ENCODE measurements at regions not wholly inside any gene's neighbourhood (a gene's known extent, or its start where the extent isn't known, plus 50 kb on each side); places are given as distances from the start of the nearest gene placed in this dataset.

GRCh38 chr9:74122661-74123060 lies 374.5 kb upstream of the RORB start:
- no peak for DNase-seq (ENCODE audit: extremely low spot score)
- TF ChIP-seq CTCF (IDR thresholded peaks at IDR 0.05; ENCODE audit: control extremely low read depth, extremely low read depth, low read depth, missing control alignments), result no peak
- ChIA-PET CTCF (interaction anchor here (1.2 kb wide), 1 partner anchor 10 kb away, joined by 3 read pairs; no protein-coding TSS in a partner anchor), POLR2A (no interaction called here)

DNA sequence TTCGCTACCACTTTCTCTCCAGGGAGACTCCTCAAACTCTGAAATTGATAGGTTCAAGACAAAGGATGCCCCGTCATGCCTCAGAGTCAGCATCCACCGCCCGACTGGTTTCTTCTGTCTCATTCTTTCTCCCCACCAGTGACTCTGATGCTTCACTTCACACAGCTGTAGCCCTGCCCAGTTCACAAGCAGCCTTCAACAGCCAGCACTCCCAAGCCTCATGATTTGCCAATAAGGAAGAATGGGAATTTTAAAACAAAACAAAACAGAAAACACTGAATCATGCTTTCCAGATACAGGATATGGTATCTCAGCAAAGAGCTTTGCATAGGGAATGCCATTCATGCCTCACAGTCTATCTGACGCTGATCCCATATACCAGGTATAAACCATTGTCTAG lies 371.2 kb upstream of the RORB start:
- no peak for TF ChIP-seq CTCF (IDR thresholded peaks at IDR 0.05; ENCODE audit: control extremely low read depth, extremely low read depth, low read depth, missing control alignments)
- no peak for DNase-seq (ENCODE audit: extremely low spot score)
- ChIA-PET CTCF (interaction anchor here (1.4 kb wide), 1 partner anchor 190 kb away, joined by 3 read pairs; no protein-coding TSS in a partner anchor), POLR2A (no interaction called here)

DNA sequence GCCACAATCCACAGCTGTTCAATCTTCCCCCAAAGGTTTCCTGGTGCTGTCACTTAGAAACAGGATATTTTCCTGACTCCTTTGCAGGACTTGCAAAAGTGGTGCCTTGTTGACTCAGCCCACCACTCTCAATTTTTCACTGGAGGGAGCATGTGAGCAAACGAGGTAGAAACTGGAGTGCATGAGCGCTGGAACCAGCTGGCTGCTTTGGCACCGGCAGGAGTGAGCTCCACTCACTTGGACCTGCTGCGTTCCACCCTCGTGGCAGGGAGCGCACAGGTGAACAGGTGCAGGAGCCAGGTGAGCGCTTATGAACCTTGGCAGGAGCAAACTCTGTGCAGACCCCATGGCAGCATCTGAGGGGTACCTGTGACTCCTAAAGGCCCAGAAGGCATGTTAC lies 364.1 kb upstream of the RORB start:
- DNase-seq (ENCODE audit: extremely low spot score), result no peak
- ChIA-PET CTCF (interaction anchor here (1.2 kb wide), 1 partner anchor 10 kb away, joined by 3 read pairs; no protein-coding TSS in a partner anchor), POLR2A (no interaction called here)
- no peak for TF ChIP-seq CTCF (IDR thresholded peaks at IDR 0.05; ENCODE audit: control extremely low read depth, extremely low read depth, low read depth, missing control alignments)

- no peak for DNase-seq (ENCODE audit: extremely low spot score)
- no peak for TF ChIP-seq CTCF (IDR thresholded peaks at IDR 0.05; ENCODE audit: control extremely low read depth, extremely low read depth, low read depth, missing control alignments)
- CTCF ChIA-PET, result no interaction called here
- POLR2A ChIA-PET, result no interaction called here
These were observed 363.2 kb upstream of the RORB start for GRCh38 chr9:74133921-74134320.

- DNase-seq (ENCODE audit: extremely low spot score), result no peak
- no peak for TF ChIP-seq CTCF (IDR thresholded peaks at IDR 0.05; ENCODE audit: control extremely low read depth, extremely low read depth, low read depth, missing control alignments)
- ChIA-PET POLR2A (no interaction called here), CTCF (no interaction called here)
These were observed 359.0 kb upstream of the RORB start for GRCh38 chr9:74138182-74138581.

- ChIA-PET POLR2A (no interaction called here), CTCF (interaction anchor here (1.1 kb wide), 1 partner anchor 19 kb away, joined by 3 read pairs; no protein-coding TSS in a partner anchor)
- TF ChIP-seq CTCF (IDR thresholded peaks at IDR 0.05; ENCODE audit: control extremely low read depth, extremely low read depth, low read depth, missing control alignments), result no peak
- DNase-seq (ENCODE audit: extremely low spot score), result no peak
These were observed 357.0 kb upstream of the RORB start for GRCh38 chr9:74140141-74140540.

GRCh38 chr9:74147906-74148305 lies 349.2 kb upstream of the RORB start:
- no peak for DNase-seq (ENCODE audit: extremely low spot score)
- POLR2A ChIA-PET, result no interaction called here

More at GRCh38 chr9:74147906-74148305, 349.2 kb upstream of the RORB start:
- no peak for TF ChIP-seq CTCF (IDR thresholded peaks at IDR 0.05; ENCODE audit: control extremely low read depth, extremely low read depth, low read depth, missing control alignments)
- CTCF ChIA-PET, result no interaction called here
